GM19452 (cell line): ENCODE measurements at regions not wholly inside any gene's neighbourhood (a gene's known extent, or its start where the extent isn't known, plus 50 kb on each side); places are given as distances from the start of the nearest gene placed in this dataset.
"Not testable (repeated sequence)": the region's sequence is repeated elsewhere in the genome, so short reads cannot be mapped to it uniquely, and the experiment has no call there.

ENCODE experiments used
- ATAC-seq: cut with Tn5 transposase; IDR thresholded peaks from one replicate; pipeline ENCODE4 v1.9.1; 2021; ENCODE audit not compliant: unreplicated experiment

GRCh38 chr20:17891131-17891530, 77.5 kb downstream of the SNX5 start:
- ATAC-seq, result not testable (repeated sequence)

- ATAC-seq, result no peak
These were observed 78.3 kb downstream of the SNX5 start for GRCh38 chr20:17890330-17890729.

- ATAC-seq, result no peak
These were observed 79.4 kb downstream of the SNX5 start for GRCh38 chr20:17889226-17889625.

- ATAC-seq, result no peak
These were observed 80.5 kb downstream of the SNX5 start for GRCh38 chr20:17888044-17888443.

GRCh38 chr20:17887331-17888030, 81.1 kb downstream of the SNX5 start:
- ATAC-seq, result no peak

GRCh38 chr20:17885544-17885943, 83.0 kb downstream of the SNX5 start:
- no peak for ATAC-seq

- no peak for ATAC-seq
These were observed 83.5 kb downstream of the SNX5 start for GRCh38 chr20:17885076-17885475.

GRCh38 chr20:17884307-17885003, 84.1 kb downstream of the SNX5 start:
- ATAC-seq, result no peak

GRCh38 chr20:17883592-17884306, 84.8 kb downstream of the SNX5 start:
- no peak for ATAC-seq

GRCh38 chr20:17882834-17883591, 85.6 kb downstream of the SNX5 start:
- ATAC-seq, result no peak

GRCh38 chr20:17882065-17882833, 86.3 kb downstream of the SNX5 start:
- ATAC-seq, result no peak

- ATAC-seq, result no peak
These were observed 86.9 kb downstream of the SNX5 start for GRCh38 chr20:17881741-17882064.

- no peak for ATAC-seq
These were observed 89.5 kb downstream of the SNX5 start for GRCh38 chr20:17878912-17879602.

GRCh38 chr20:17878069-17878911, 90.3 kb downstream of the SNX5 start:
- ATAC-seq, result no peak

GRCh38 chr20:17875981-17876385, 92.6 kb downstream of the SNX5 start:
- ATAC-seq, result no peak

GRCh38 chr20:17875106-17875980, 93.3 kb downstream of the SNX5 start:
- ATAC-seq, result no peak

GRCh38 chr20:17874271-17875105, 94.1 kb downstream of the SNX5 start:
- no peak for ATAC-seq
